HK-2 (cell line): ENCODE measurements at regions not wholly inside any gene's neighbourhood (a gene's known extent, or its start where the extent isn't known, plus 50 kb on each side); places are given as distances from the start of the nearest gene placed in this dataset.
"Not testable (repeated sequence)": the region's sequence is repeated elsewhere in the genome, so short reads cannot be mapped to it uniquely, and the experiment has no call there.

Source experiments
- DNase-seq: peaks from one replicate; pipeline ENCODE4 v3.0.0-alpha.2; 2018; ENCODE audit not compliant: unreplicated experiment

- DNase-seq = no peak
Measured at GRCh38 chr1:105386489-105386888, 1636.8 kb downstream of the AMY1C start.

- no peak for DNase-seq
Measured at GRCh38 chr1:105396001-105396400, 1646.3 kb downstream of the AMY1C start.

- no peak for DNase-seq
Measured at GRCh38 chr1:105398909-105399308, 1649.2 kb downstream of the AMY1C start.

- DNase-seq = no peak
Measured at GRCh38 chr1:105399716-105400115, 1650.0 kb downstream of the AMY1C start.

GRCh38 chr1:105416261-105416660, 1640.2 kb upstream of the PRMT6 start:
- no peak for DNase-seq

- DNase-seq = no peak
Measured at GRCh38 chr1:105419030-105419429, 1637.4 kb upstream of the PRMT6 start.

- no peak for DNase-seq
Measured at GRCh38 chr1:105427543-105427942, 1628.9 kb upstream of the PRMT6 start.

- DNase-seq = no peak
Measured at GRCh38 chr1:105436589-105437259, 1619.8 kb upstream of the PRMT6 start.

- DNase-seq = no peak
Measured at GRCh38 chr1:105437847-105438246, 1618.6 kb upstream of the PRMT6 start.

- no peak for DNase-seq
Measured at GRCh38 chr1:105442901-105443300, 1613.6 kb upstream of the PRMT6 start.

- no peak for DNase-seq
Measured at GRCh38 chr1:105459759-105460158, 1596.7 kb upstream of the PRMT6 start.

- DNase-seq = no peak
Measured at GRCh38 chr1:105462308-105462707, 1594.2 kb upstream of the PRMT6 start.

- DNase-seq = no peak
Measured at GRCh38 chr1:105467549-105467948, 1588.9 kb upstream of the PRMT6 start.

GRCh38 chr1:105470541-105470940, 1585.9 kb upstream of the PRMT6 start:
- DNase-seq = not testable (repeated sequence)

- DNase-seq = no peak
Measured at GRCh38 chr1:105483436-105483835, 1573.0 kb upstream of the PRMT6 start.

GRCh38 chr1:105485207-105485606, 1571.3 kb upstream of the PRMT6 start:
- DNase-seq = no peak

GRCh38 chr1:105492921-105493320, 1563.6 kb upstream of the PRMT6 start:
- no peak for DNase-seq

GRCh38 chr1:105516068-105516467, 1540.4 kb upstream of the PRMT6 start:
- DNase-seq = no peak

- DNase-seq = no peak
Measured at GRCh38 chr1:105533996-105534395, 1522.5 kb upstream of the PRMT6 start.

- DNase-seq = peak; percentile 10
Measured at GRCh38 chr1:105544475-105544874, 1512.0 kb upstream of the PRMT6 start.

- no peak for DNase-seq
Measured at GRCh38 chr1:105556266-105556665, 1500.2 kb upstream of the PRMT6 start.

GRCh38 chr1:105558023-105558422, 1498.5 kb upstream of the PRMT6 start:
- no peak for DNase-seq

GRCh38 chr1:105565006-105565405, 1491.5 kb upstream of the PRMT6 start:
- DNase-seq = no peak

GRCh38 chr1:105585791-105586190, 1470.7 kb upstream of the PRMT6 start:
- DNase-seq = no peak
